ENCODE measurements at regions not wholly inside any gene's neighbourhood (a gene's known extent, or its start where the extent isn't known, plus 50 kb on each side); places are given as distances from the start of the nearest gene placed in this dataset.
"Not testable (repeated sequence)": the region's sequence is repeated elsewhere in the genome, so short reads cannot be mapped to it uniquely, and the experiment has no call there.

DNA sequence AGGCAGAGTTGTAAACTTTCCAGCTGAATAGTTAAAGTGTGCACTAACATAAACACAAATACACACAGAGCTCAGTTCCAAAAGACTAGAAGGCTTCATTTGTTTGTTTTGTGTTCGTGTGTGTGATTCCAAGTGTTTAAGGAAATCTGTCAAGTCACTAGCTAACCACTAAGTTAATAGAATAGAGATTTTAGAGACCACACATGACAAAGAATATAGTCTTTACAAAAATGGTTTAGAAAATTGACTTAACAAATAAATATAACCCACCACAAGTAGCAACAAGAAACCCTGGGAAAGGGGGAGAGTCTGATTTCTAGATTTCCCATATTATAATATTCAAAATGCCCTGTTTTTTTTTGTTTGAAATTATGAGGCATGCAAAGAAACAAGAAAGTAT is 209.4 kb downstream of the FZD1 start:
- Histone ChIP-seq H3K4me1 (ENCODE audit: control extremely low read depth in 1 of 4, control insufficient read depth in 4 of 4, insufficient read depth in 4 of 4, low read length in 3 of 4) (no peaks in the 10 kb centered on the region), H3K27me3 (replicated peaks in 2 of 5; ENCODE audit: control insufficient read depth in 4 of 5, insufficient read depth in 5 of 5, low read length in 4 of 5) (no peaks in the 10 kb centered on the region), H3K4me3 (ENCODE audit: control insufficient read depth in 1 of 7, extremely low read depth in 1 of 7, insufficient read depth in 4 of 7, low read depth in 2 of 7, low read length in 6 of 7) (no peak overlapping the region), H3K9me3 (ENCODE audit: control extremely low read depth in 1 of 5, control insufficient read depth in 4 of 5, insufficient read depth in 2 of 5, low read depth in 1 of 5, low read length in 4 of 5) (peaks cover 0 to 11% (median 1%) of the 10 kb centered on the region in 5 experiments), H3K36me3 (ENCODE audit: control insufficient read depth in 4 of 4, insufficient read depth in 4 of 4, low read length in 3 of 4) (no peaks in the 10 kb centered on the region), H3K27ac (ENCODE audit: insufficient read depth in 1 of 2, low read depth in 1 of 2, low read length in 2 of 2, poor library complexity in 1 of 2, severe bottlenecking in 2 of 2) (no peak overlapping the region)
- ChIA-PET POLR2A (no interaction called here), CTCF (interaction anchor here (0.6 kb wide), 1 partner anchor 104 kb away, joined by 3 read pairs; no protein-coding TSS in a partner anchor)
- WGBS (ENCODE audit: insufficient coverage): no CpG with 5 or more reads among the region's 1 CpG
- no peak for DNase-seq

DNA sequence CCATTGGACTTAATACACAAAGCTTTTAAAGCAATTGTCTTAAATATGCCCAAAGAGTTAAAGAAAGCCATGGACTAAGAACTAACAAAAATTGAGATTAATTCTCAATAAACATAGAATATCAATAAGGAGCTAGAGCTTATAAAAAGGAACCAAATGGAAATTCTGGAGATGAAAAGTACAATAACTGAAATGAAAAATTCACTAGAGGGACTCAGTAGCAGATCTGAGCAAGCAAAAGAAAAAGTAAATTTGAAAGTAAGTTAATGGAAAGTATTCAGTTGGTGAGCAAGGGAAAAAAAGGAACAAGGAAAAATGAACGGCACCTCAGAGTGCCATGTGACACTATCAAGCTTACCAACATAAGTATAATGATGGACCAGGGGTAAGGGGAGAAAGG is 209.8 kb downstream of the FZD1 start:
- no peak for DNase-seq
- Histone ChIP-seq H3K27me3 (replicated peaks in 2 of 5; ENCODE audit: control insufficient read depth in 4 of 5, insufficient read depth in 5 of 5, low read length in 4 of 5) (no peaks in the 10 kb centered on the region), H3K36me3 (ENCODE audit: control insufficient read depth in 4 of 4, insufficient read depth in 4 of 4, low read length in 3 of 4) (no peaks in the 10 kb centered on the region), H3K4me3 (ENCODE audit: control insufficient read depth in 1 of 7, extremely low read depth in 1 of 7, insufficient read depth in 4 of 7, low read depth in 2 of 7, low read length in 6 of 7) (no peak overlapping the region), H3K27ac (ENCODE audit: insufficient read depth in 1 of 2, low read depth in 1 of 2, low read length in 2 of 2, poor library complexity in 1 of 2, severe bottlenecking in 2 of 2) (no peak overlapping the region), H3K4me1 (ENCODE audit: control extremely low read depth in 1 of 4, control insufficient read depth in 4 of 4, insufficient read depth in 4 of 4, low read length in 3 of 4) (no peaks in the 10 kb centered on the region), H3K9me3 (ENCODE audit: control extremely low read depth in 1 of 5, control insufficient read depth in 4 of 5, insufficient read depth in 2 of 5, low read depth in 1 of 5, low read length in 4 of 5) (peaks cover 0 to 11% (median 1%) of the 10 kb centered on the region in 5 experiments)
- ChIA-PET POLR2A (no interaction called here), CTCF (no interaction called here)
- WGBS (ENCODE audit: insufficient coverage): no CpG with 5 or more reads among the region's 1 CpG

DNA sequence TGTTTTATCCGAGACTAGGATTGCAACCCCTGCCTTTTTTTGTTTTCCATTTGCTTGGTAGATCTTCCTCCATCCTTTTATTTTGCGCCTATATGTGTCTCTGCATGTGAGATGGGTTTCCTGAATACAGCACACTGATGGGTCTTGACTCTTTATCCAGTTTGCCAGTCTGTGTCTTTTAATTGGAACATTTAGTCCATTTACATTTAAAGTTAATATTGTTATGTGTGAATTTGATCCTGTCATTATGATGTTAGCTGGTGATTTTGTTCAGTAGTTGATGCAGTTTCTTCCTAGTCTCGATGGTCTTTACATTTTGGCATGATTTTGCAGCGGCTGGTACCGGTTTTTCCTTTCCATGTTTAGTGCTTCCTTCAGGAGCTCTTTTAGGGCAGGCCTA is 216.2 kb downstream of the FZD1 start:
- H3K9me3 ChIP-seq (ENCODE audit: control extremely low read depth in 1 of 5, control insufficient read depth in 4 of 5, insufficient read depth in 2 of 5, low read depth in 1 of 5, low read length in 4 of 5); H3K36me3 ChIP-seq (ENCODE audit: control insufficient read depth in 4 of 4, insufficient read depth in 4 of 4, low read length in 3 of 4); H3K27me3 ChIP-seq (replicated peaks in 2 of 5; ENCODE audit: control insufficient read depth in 4 of 5, insufficient read depth in 5 of 5, low read length in 4 of 5); H3K4me3 ChIP-seq (ENCODE audit: control insufficient read depth in 1 of 7, extremely low read depth in 1 of 7, insufficient read depth in 4 of 7, low read depth in 2 of 7, low read length in 6 of 7); POLR2A ChIA-PET; CTCF ChIA-PET; H3K4me1 ChIP-seq (ENCODE audit: control extremely low read depth in 1 of 4, control insufficient read depth in 4 of 4, insufficient read depth in 4 of 4, low read length in 3 of 4); H3K27ac ChIP-seq (ENCODE audit: insufficient read depth in 1 of 2, low read depth in 1 of 2, low read length in 2 of 2, poor library complexity in 1 of 2, severe bottlenecking in 2 of 2); DNase-seq: not testable (repeated sequence)
- WGBS (ENCODE audit: insufficient coverage): no CpG with 5 or more reads among the region's 5 CpGs

DNA sequence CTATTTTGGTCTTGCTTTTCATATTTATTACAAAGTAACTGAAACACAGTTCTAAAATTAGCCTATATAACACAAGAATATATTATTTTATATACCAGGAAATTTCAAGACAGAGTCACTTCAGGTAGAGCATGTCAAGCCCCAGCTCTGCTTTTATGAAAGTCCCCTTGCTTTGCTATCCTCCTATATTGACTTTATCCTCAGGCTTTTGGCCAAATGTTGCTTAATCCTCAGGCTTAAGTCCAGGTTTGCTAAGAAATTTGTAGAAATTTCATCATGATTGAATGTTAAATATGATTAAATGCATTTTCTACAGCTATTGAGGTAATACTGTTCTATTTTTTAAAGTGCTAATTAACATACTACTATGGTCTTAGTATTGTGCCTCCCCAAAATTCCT is 227.6 kb downstream of the FZD1 start:
- POLR2A ChIA-PET: no interaction called here
- Histone ChIP-seq H3K4me1 (ENCODE audit: control extremely low read depth in 1 of 4, control insufficient read depth in 4 of 4, insufficient read depth in 4 of 4, low read length in 3 of 4) (no peaks in the 10 kb centered on the region), H3K27ac (ENCODE audit: insufficient read depth in 1 of 2, low read depth in 1 of 2, low read length in 2 of 2, poor library complexity in 1 of 2, severe bottlenecking in 2 of 2) (no peak overlapping the region), H3K27me3 (replicated peaks in 2 of 5; ENCODE audit: control insufficient read depth in 4 of 5, insufficient read depth in 5 of 5, low read length in 4 of 5) (no peaks in the 10 kb centered on the region), H3K9me3 (ENCODE audit: control extremely low read depth in 1 of 5, control insufficient read depth in 4 of 5, insufficient read depth in 2 of 5, low read depth in 1 of 5, low read length in 4 of 5) (no peaks in the 10 kb centered on the region), H3K36me3 (ENCODE audit: control insufficient read depth in 4 of 4, insufficient read depth in 4 of 4, low read length in 3 of 4) (no peaks in the 10 kb centered on the region), H3K4me3 (ENCODE audit: control insufficient read depth in 1 of 7, extremely low read depth in 1 of 7, insufficient read depth in 4 of 7, low read depth in 2 of 7, low read length in 6 of 7) (no peak overlapping the region)
- no peak for DNase-seq
- CTCF ChIA-PET: no interaction called here

DNA sequence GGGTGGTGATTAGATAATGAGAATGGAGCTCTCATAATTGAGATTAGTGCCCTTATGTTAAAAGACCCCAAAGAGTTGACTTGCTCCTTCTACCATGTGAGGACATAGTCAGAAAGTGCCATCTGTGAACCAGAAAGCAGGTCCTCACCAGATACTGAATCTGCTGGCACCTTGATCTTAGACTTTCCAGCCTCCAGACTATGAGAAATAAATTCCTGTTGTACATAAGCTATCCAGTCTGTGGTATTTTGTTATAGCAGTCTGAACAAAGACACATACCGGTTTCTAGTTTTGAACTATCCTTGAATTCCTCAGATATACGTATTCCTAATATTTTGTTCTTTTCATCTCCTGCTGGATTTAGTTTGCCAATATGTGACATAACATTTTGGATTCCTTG is 228.1 kb downstream of the FZD1 start:
- H3K4me3 ChIP-seq (ENCODE audit: control insufficient read depth in 1 of 7, extremely low read depth in 1 of 7, insufficient read depth in 4 of 7, low read depth in 2 of 7, low read length in 6 of 7): no peak overlapping the region
- 60% methylated on average over 1 of the region's 2 CpGs for WGBS (ENCODE audit: insufficient coverage)
- H3K9me3 ChIP-seq (ENCODE audit: control extremely low read depth in 1 of 5, control insufficient read depth in 4 of 5, insufficient read depth in 2 of 5, low read depth in 1 of 5, low read length in 4 of 5): no peaks in the 10 kb centered on the region
- no peaks in the 10 kb centered on the region for H3K36me3 ChIP-seq (ENCODE audit: control insufficient read depth in 4 of 4, insufficient read depth in 4 of 4, low read length in 3 of 4)
- no peak for DNase-seq
- POLR2A ChIA-PET: no interaction called here
- no peaks in the 10 kb centered on the region for H3K27me3 ChIP-seq (replicated peaks in 2 of 5; ENCODE audit: control insufficient read depth in 4 of 5, insufficient read depth in 5 of 5, low read length in 4 of 5)
- H3K27ac ChIP-seq (ENCODE audit: insufficient read depth in 1 of 2, low read depth in 1 of 2, low read length in 2 of 2, poor library complexity in 1 of 2, severe bottlenecking in 2 of 2): no peak overlapping the region
- H3K4me1 ChIP-seq (ENCODE audit: control extremely low read depth in 1 of 4, control insufficient read depth in 4 of 4, insufficient read depth in 4 of 4, low read length in 3 of 4): no peaks in the 10 kb centered on the region
- CTCF ChIA-PET: no interaction called here

DNA sequence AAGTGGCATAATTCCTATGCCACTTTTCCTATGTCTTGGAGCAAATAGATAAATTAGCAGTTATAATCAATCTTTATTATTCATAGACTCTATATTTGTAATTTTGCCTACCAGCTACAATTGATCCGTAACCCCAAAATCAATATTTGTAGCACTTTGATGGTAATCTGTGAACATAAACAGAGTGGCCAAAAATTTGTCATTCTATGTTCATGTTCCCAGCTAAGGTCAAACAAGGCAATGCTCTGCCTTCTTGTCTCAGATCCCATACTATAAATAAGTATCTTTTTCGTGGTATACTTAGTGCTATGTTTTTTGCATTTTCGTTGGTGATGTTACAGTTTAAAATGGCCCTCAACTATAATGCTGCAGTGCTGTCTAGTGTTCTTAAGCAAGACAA is 228.5 kb downstream of the FZD1 start:
- Histone ChIP-seq H3K27me3 (replicated peaks in 2 of 5; ENCODE audit: control insufficient read depth in 4 of 5, insufficient read depth in 5 of 5, low read length in 4 of 5) (no peaks in the 10 kb centered on the region), H3K27ac (ENCODE audit: insufficient read depth in 1 of 2, low read depth in 1 of 2, low read length in 2 of 2, poor library complexity in 1 of 2, severe bottlenecking in 2 of 2) (no peak overlapping the region), H3K4me1 (ENCODE audit: control extremely low read depth in 1 of 4, control insufficient read depth in 4 of 4, insufficient read depth in 4 of 4, low read length in 3 of 4) (no peaks in the 10 kb centered on the region), H3K4me3 (ENCODE audit: control insufficient read depth in 1 of 7, extremely low read depth in 1 of 7, insufficient read depth in 4 of 7, low read depth in 2 of 7, low read length in 6 of 7) (no peak overlapping the region), H3K9me3 (ENCODE audit: control extremely low read depth in 1 of 5, control insufficient read depth in 4 of 5, insufficient read depth in 2 of 5, low read depth in 1 of 5, low read length in 4 of 5) (no peaks in the 10 kb centered on the region), H3K36me3 (ENCODE audit: control insufficient read depth in 4 of 4, insufficient read depth in 4 of 4, low read length in 3 of 4) (no peaks in the 10 kb centered on the region)
- ChIA-PET CTCF (no interaction called here), POLR2A (no interaction called here)
- no peak for DNase-seq
- 71% methylated on average over 1 of the region's 3 CpGs for WGBS (ENCODE audit: insufficient coverage)

DNA sequence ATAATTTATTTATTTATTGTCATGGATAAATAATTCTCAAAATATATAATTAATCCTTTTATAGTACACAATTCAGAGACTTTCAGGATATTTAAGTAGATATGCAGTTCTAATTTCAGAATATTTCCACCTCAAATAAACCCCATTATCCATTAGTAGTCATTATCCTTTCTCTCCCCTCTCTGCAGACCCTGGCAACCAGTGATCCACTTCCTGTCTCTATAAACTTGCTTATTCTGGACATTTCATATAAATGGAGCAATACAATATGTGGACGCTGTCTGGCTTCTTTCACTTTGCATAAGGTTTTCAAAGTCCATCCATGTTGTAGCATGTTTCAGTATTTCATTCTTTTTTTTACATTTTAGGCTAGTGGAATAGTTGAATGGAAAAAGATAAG is 230.2 kb downstream of the FZD1 start:
- POLR2A ChIA-PET: no interaction called here
- WGBS (ENCODE audit: insufficient coverage): no CpG with 5 or more reads among the region's 1 CpG
- H3K27me3 ChIP-seq (replicated peaks in 2 of 5; ENCODE audit: control insufficient read depth in 4 of 5, insufficient read depth in 5 of 5, low read length in 4 of 5): no peaks in the 10 kb centered on the region

More for the DNA sequence above, 230.2 kb downstream of the FZD1 start:
- CTCF ChIA-PET: no interaction called here
- Histone ChIP-seq H3K36me3 (ENCODE audit: control insufficient read depth in 4 of 4, insufficient read depth in 4 of 4, low read length in 3 of 4) (no peaks in the 10 kb centered on the region), H3K9me3 (ENCODE audit: control extremely low read depth in 1 of 5, control insufficient read depth in 4 of 5, insufficient read depth in 2 of 5, low read depth in 1 of 5, low read length in 4 of 5) (no peaks in the 10 kb centered on the region), H3K27ac (ENCODE audit: insufficient read depth in 1 of 2, low read depth in 1 of 2, low read length in 2 of 2, poor library complexity in 1 of 2, severe bottlenecking in 2 of 2) (no peak overlapping the region), H3K4me3 (ENCODE audit: control insufficient read depth in 1 of 7, extremely low read depth in 1 of 7, insufficient read depth in 4 of 7, low read depth in 2 of 7, low read length in 6 of 7) (no peak overlapping the region), H3K4me1 (ENCODE audit: control extremely low read depth in 1 of 4, control insufficient read depth in 4 of 4, insufficient read depth in 4 of 4, low read length in 3 of 4) (no peaks in the 10 kb centered on the region)
- DNase-seq: no peak

Measured in common myeloid progenitor, CD34-positive (primary cell).